GM12878 (cell line): ENCODE measurements at regions not wholly inside any gene's neighbourhood (a gene's known extent, or its start where the extent isn't known, plus 50 kb on each side); places are given as distances from the start of the nearest gene placed in this dataset.

ENCODE experiments used
- ATAC-seq: fragments of 200-7000 bp; cut with Tn5 transposase; 3 replicates; pipeline ENCODE4 v1.9.1; 2020; ENCODE audit warnings: mild to moderate bottlenecking, moderate library complexity
- BruUV-seq: library from RNA; stranded (reverse); fragments of 400-500 nt; replicated peaks from 2 replicates; lab custom pipeline; 2021; lab: Mats Ljungman, UMichigan
- CTCF ChIA-PET: fragments of 300-600 bp; sonication (Branson Sonifier 250); formaldehyde crosslinking; extraction: SDS; loops from one replicate; lab custom pipeline; 2021; ENCODE audit warnings: inconsistent platforms; lab: Yijun Ruan, JAX
- POLR2A ChIA-PET: fragments of 350-600 bp; formaldehyde crosslinking; extraction: SDS; loops from one replicate; lab custom pipeline; 2021; ENCODE audit warnings: inconsistent platforms; lab: Charles Lee
- RAD21 ChIA-PET: fragments of 300-600 bp; sonication (Branson Sonifier 250); formaldehyde crosslinking; loops from one replicate; lab custom pipeline; 2023; ENCODE audit warnings: antibody characterized with exemption; ENCODE audit not compliant: unreplicated experiment; lab: Charles Lee
- SMC1A ChIA-PET: fragments of 300-600 bp; sonication (Branson Sonifier 250); formaldehyde crosslinking; loops from one replicate; lab custom pipeline; 2023; ENCODE audit not compliant: unreplicated experiment, uncharacterized antibody; lab: Charles Lee
- DNase-seq: peaks from one replicate; pipeline ENCODE4 v3.0.0-alpha.2; 2011; ENCODE audit warnings: low read depth, low spot score
- FAIRE-seq: peaks from 3 replicates; lab custom pipeline; 2011; peaks lifted over from hg19 to GRCh38; lab: Jason Lieb, UNC
- H2AFZ ChIP-seq: 2 replicates; pipeline ENCODE4 v1.6.0; 2011; ENCODE audit warnings: low read depth, low read length, control low read depth; ENCODE audit not compliant: control insufficient read depth
- H3K27ac ChIP-seq: 2 replicates; pipeline ENCODE4 v1.5.1; 2011; ENCODE audit warnings: control low read depth; ENCODE audit not compliant: control insufficient read depth, insufficient read depth
- H3K27me3 ChIP-seq, 2 experiments: replicated peaks in 1 of 2; 2 replicates each; pipeline versions ENCODE4 v1.6.0 to v1.6.1; 2011; ENCODE audit warnings: low read length in 1 of 2; ENCODE audit not compliant: control insufficient read depth in 2 of 2, insufficient read depth in 2 of 2
- H3K36me3 ChIP-seq, 2 experiments: 2 replicates each; pipeline ENCODE4 v1.5.1; 2011; ENCODE audit warnings: low read length in 1 of 2; ENCODE audit not compliant: control insufficient read depth in 2 of 2, insufficient read depth in 2 of 2
- H3K4me1 ChIP-seq: 2 replicates; pipeline ENCODE4 v1.6.1; 2011; ENCODE audit warnings: mild to moderate bottlenecking, low read length, moderate library complexity, mixed read lengths; ENCODE audit not compliant: control insufficient read depth, insufficient read depth
- H3K4me2 ChIP-seq: 2 replicates; pipeline ENCODE4 v1.6.0; 2011; ENCODE audit warnings: control low read depth; ENCODE audit not compliant: control insufficient read depth, insufficient read depth
- H3K4me3 ChIP-seq: fragments of 200-600 bp; sonication (generic); 2 replicates; pipeline ENCODE4 v1.5.1; 2016
- H3K79me2 ChIP-seq: 2 replicates; pipeline ENCODE4 v1.6.0; 2011; ENCODE audit warnings: low read length; ENCODE audit not compliant: control insufficient read depth, insufficient read depth
- H3K9ac ChIP-seq: 2 replicates; pipeline ENCODE4 v1.8.0; 2011; ENCODE audit warnings: low read length, control low read depth, mixed read lengths; ENCODE audit not compliant: control insufficient read depth, insufficient read depth
- H3K9me3 ChIP-seq: replicated peaks from 3 replicates; pipeline ENCODE4 v1.5.1; 2011; ENCODE audit warnings: mild to moderate bottlenecking, low read length; ENCODE audit not compliant: control insufficient read depth, insufficient read depth
- H4K20me1 ChIP-seq: 2 replicates; pipeline ENCODE4 v1.6.0; 2011; ENCODE audit not compliant: control insufficient read depth, insufficient read depth
- HDAC2 ChIP-seq: fragments of 200-600 bp; sonication (generic); IDR thresholded peaks from 2 replicates; pipeline ENCODE4 v1.6.1; 2017
- HSF1 ChIP-seq: fragments of 150-350 bp; IDR thresholded peaks from 2 replicates; pipeline ENCODE4 v1.6.1; 2014; ENCODE audit warnings: mild to moderate bottlenecking, low read depth, low read length
- SRF ChIP-seq, 2 experiments: IDR thresholded peaks; 2 replicates each; pipeline ENCODE4 v1.6.1; 2011; ENCODE audit warnings: low read depth in 2 of 2, low read length in 2 of 2, mild to moderate bottlenecking in 1 of 2, moderate library complexity in 1 of 2
- TCF3 ChIP-seq: IDR thresholded peaks from 2 replicates; pipeline ENCODE4 v1.6.1; 2012; ENCODE audit warnings: low read depth, mild to moderate bottlenecking, low read length, borderline replicate concordance; ENCODE audit not compliant: insufficient read depth
- ZNF217 ChIP-seq: fragments of 450-650 bp; IDR thresholded peaks from 2 replicates; pipeline ENCODE4 v1.6.1; 2017; ENCODE audit warnings: antibody characterized with exemption, mild to moderate bottlenecking
- WGBS: methylation state at CpG from one replicate; pipeline ENCODE4 v1.1.6; 2016; ENCODE audit warnings: low lambda C conversion rate; ENCODE audit not compliant: insufficient replicate concordance, insufficient coverage; ENCODE audit errors: missing lambda C conversion rate; 5-methylcytosine and 5-hydroxymethylcytosine counted together
- in situ Hi-C: fragments of 300-500 bp; cut with MboI; formaldehyde crosslinking; loops from 9 replicates; pipeline ENCODE4 v1.14.3; 2018; ENCODE audit warnings: mixed read lengths
- intact Hi-C: fragments of 100-400 bp; cut with micrococcal nuclease; formaldehyde crosslinking; loops from one replicate; pipeline ENCODE4 v1.14.2; 2022; ENCODE audit not compliant: unreplicated experiment

- no peak for TF ChIP-seq ZNF217
- TF ChIP-seq HDAC2, result no peak
These were observed 142.9 kb upstream of the PRMT8 start (continued) for GRCh38 chr12:3348055-3348454.

DNA sequence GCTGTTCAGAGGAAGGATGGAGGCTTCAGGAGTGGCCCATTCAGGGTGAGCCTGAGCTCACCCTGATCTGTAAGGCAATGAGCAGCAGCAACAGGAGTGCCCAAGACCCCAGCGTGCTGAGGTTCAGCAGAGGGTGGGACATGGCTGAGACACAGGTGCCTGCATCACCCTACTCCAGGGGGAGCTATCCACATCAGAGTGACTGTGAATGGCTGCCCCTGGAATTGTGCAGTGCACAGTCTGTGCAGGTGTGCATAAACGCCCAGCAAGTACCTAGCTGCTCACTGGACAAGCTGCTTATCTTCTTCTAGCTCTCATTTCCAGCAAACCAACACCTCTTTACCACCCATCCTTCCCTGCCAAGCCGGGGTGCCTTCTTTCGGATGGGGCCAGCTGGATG, 140.6 kb upstream of the PRMT8 start:
- FAIRE-seq, result no peak
- no peak for ATAC-seq
- no peak overlapping the region for H2AFZ ChIP-seq
- 2% methylated on average over 4 of the region's 4 CpGs for WGBS
- no peaks in the 10 kb centered on the region for H3K4me1 ChIP-seq
- TF ChIP-seq HSF1 (no peak), SRF (IDR thresholded peaks at IDR 0.05; ENCODE audit: low read depth in 2 of 2, low read length in 2 of 2) (no peak)
- no peak for DNase-seq
- no peaks in the 10 kb centered on the region for H3K36me3 ChIP-seq
- H3K4me3 ChIP-seq, result no peak overlapping the region
- no peak overlapping the region for H3K27ac ChIP-seq
- in situ Hi-C loops, result no loop called here
- BruUV-seq, result no TSS peak
- POLR2A ChIA-PET, result no interaction called here
- no peaks in the 10 kb centered on the region for H4K20me1 ChIP-seq
- H3K79me2 ChIP-seq, result no peaks in the 10 kb centered on the region
- H3K27me3 ChIP-seq, result peaks cover 0 to 2% of the 10 kb centered on the region in 2 experiments; a peak in 2 of 4 replicates
- no peaks in the 10 kb centered on the region for H3K9me3 ChIP-seq
- SMC1A ChIA-PET, result interaction anchor here (0.9 kb wide), 1 partner anchor 21 kb away, joined by 3 read pairs; no protein-coding TSS in a partner anchor
- no peak overlapping the region for H3K9ac ChIP-seq
- no peak overlapping the region for H3K4me2 ChIP-seq
- intact Hi-C loops, result no loop called here
- CTCF ChIA-PET, result interaction anchor here (2.2 kb wide), 1 partner anchor 50 kb away, joined by 6 read pairs; no protein-coding TSS in a partner anchor
- RAD21 ChIA-PET, result no interaction called here

GRCh38 chr12:3351731-3352130, 139.3 kb upstream of the PRMT8 start:
- 58% methylated on average over 4 of the region's 4 CpGs for WGBS
- Histone ChIP-seq H3K27ac (no peak overlapping the region), H3K79me2 (no peaks in the 10 kb centered on the region), H3K4me3 (no peak overlapping the region), H3K27me3 (peaks cover 0 to 2% of the 10 kb centered on the region in 2 experiments; a peak in 2 of 4 replicates), H3K4me1 (no peaks in the 10 kb centered on the region), H2AFZ (no peak overlapping the region), H3K9me3 (no peaks in the 10 kb centered on the region), H4K20me1 (no peaks in the 10 kb centered on the region), H3K36me3 (no peaks in the 10 kb centered on the region), H3K4me2 (no peak overlapping the region), H3K9ac (no peak overlapping the region)
- ATAC-seq (no peak), DNase-seq (no peak), FAIRE-seq (no peak)
- SMC1A ChIA-PET, result no interaction called here
- POLR2A ChIA-PET, result no interaction called here
- in situ Hi-C loops (no loop called here), intact Hi-C loops (no loop called here)
- TF ChIP-seq TCF3, result no peak
- RAD21 ChIA-PET, result no interaction called here
- CTCF ChIA-PET, result interaction anchor here (1.1 kb wide), 1 partner anchor 52 kb away, joined by 3 read pairs; no protein-coding TSS in a partner anchor
- BruUV-seq, result no TSS peak
